Cardiac muscle cell (in vitro differentiated cells and primary cell): ENCODE measurements at regions not wholly inside any gene's neighbourhood (a gene's known extent, or its start where the extent isn't known, plus 50 kb on each side); places are given as distances from the start of the nearest gene placed in this dataset.
"Not testable (repeated sequence)": the region's sequence is repeated elsewhere in the genome, so short reads cannot be mapped to it uniquely, and the experiment has no call there.

ENCODE experiments used
- DNase-seq, 2 donors: peaks; one replicate each; pipeline versions ENCODE4 v3.0.0 to v3.0.0-alpha.2; 2010 to 2017; ENCODE audit warnings: low read depth in 1 of 2, low spot score in 1 of 2
- H3K27ac ChIP-seq: fragments of 200-600 bp; sonication (generic); 2 replicates; pipeline ENCODE4 v1.5.1; 2016
- H3K27me3 ChIP-seq: fragments of 200-600 bp; sonication (generic); 2 replicates; pipeline ENCODE4 v1.6.0; 2016; ENCODE audit warnings: control low read depth
- H3K36me3 ChIP-seq: fragments of 200-600 bp; sonication (generic); 2 replicates; pipeline ENCODE4 v1.5.1; 2016; ENCODE audit warnings: control low read depth
- H3K4me1 ChIP-seq: fragments of 200-600 bp; sonication (generic); 2 replicates; pipeline ENCODE4 v1.8.1; 2017; ENCODE audit warnings: low read depth, mild to moderate bottlenecking, mixed run types
- H3K4me3 ChIP-seq: fragments of 200-600 bp; sonication (generic); 2 replicates; pipeline ENCODE4 v1.5.1; 2016; ENCODE audit warnings: mild to moderate bottlenecking
- H3K9me3 ChIP-seq: fragments of 200-600 bp; sonication (generic); 2 replicates; pipeline ENCODE4 v1.5.1; 2017; ENCODE audit warnings: low read depth, mild to moderate bottlenecking, control low read depth
- TF ChIP-seq, protein P1 (sequence below): IDR thresholded peaks from 2 replicates; pipeline ENCODE4 v1.5.1; 2012; ENCODE audit warnings: low read depth, mild to moderate bottlenecking, low read length

GRCh38 chr13:54033323-54033861 is 1004.8 kb downstream of the OLFM4 start:
- H3K9me3 ChIP-seq = no peaks in the 10 kb centered on the region
- no peaks in the 10 kb centered on the region for H3K27me3 ChIP-seq
- H3K4me1 ChIP-seq = no peaks in the 10 kb centered on the region
- no peaks in the 10 kb centered on the region for H3K36me3 ChIP-seq
- TF ChIP-seq, protein P1, sequence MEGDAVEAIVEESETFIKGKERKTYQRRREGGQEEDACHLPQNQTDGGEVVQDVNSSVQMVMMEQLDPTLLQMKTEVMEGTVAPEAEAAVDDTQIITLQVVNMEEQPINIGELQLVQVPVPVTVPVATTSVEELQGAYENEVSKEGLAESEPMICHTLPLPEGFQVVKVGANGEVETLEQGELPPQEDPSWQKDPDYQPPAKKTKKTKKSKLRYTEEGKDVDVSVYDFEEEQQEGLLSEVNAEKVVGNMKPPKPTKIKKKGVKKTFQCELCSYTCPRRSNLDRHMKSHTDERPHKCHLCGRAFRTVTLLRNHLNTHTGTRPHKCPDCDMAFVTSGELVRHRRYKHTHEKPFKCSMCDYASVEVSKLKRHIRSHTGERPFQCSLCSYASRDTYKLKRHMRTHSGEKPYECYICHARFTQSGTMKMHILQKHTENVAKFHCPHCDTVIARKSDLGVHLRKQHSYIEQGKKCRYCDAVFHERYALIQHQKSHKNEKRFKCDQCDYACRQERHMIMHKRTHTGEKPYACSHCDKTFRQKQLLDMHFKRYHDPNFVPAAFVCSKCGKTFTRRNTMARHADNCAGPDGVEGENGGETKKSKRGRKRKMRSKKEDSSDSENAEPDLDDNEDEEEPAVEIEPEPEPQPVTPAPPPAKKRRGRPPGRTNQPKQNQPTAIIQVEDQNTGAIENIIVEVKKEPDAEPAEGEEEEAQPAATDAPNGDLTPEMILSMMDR = no peak
- no peak overlapping the region for H3K27ac ChIP-seq
- DNase-seq = no peak
- H3K4me3 ChIP-seq = no peak overlapping the region

- no peaks in the 10 kb centered on the region for H3K27me3 ChIP-seq
- H3K9me3 ChIP-seq = no peaks in the 10 kb centered on the region
- no peaks in the 10 kb centered on the region for H3K4me1 ChIP-seq
- DNase-seq = no peak
- TF ChIP-seq, protein P1 = no peak
- H3K36me3 ChIP-seq = no peaks in the 10 kb centered on the region
- H3K4me3 ChIP-seq = no peak overlapping the region
- no peak overlapping the region for H3K27ac ChIP-seq
Observed at GRCh38 chr13:54034047-54034446, 1005.4 kb downstream of the OLFM4 start.

DNA sequence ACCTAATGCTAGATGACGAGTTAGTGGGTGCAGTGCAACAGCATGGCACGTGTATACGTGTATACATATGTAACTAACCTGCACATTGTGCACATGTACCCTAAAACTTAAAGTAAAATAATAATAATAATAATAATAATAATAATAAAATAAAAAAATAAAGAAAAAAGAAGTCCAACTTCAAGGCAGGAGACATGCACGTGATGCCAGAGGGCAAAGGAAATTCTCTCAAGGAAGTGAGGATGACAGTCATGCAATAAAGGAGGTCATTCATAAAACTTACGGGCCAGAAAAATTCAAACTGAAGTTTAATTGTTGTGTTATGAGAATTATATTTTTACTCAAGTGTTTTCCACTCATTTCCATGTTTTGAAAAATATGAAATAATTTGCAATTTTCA is 1028.8 kb downstream of the OLFM4 start:
- not testable (repeated sequence) for H3K4me1 ChIP-seq, H3K27ac ChIP-seq, DNase-seq, H3K4me3 ChIP-seq, H3K27me3 ChIP-seq, H3K9me3 ChIP-seq, H3K36me3 ChIP-seq

- not testable (repeated sequence) for DNase-seq, H3K4me1 ChIP-seq, H3K27me3 ChIP-seq, H3K27ac ChIP-seq, H3K36me3 ChIP-seq, H3K4me3 ChIP-seq, H3K9me3 ChIP-seq
Observed at GRCh38 chr13:54069958-54070357, 1041.3 kb downstream of the OLFM4 start.

DNA sequence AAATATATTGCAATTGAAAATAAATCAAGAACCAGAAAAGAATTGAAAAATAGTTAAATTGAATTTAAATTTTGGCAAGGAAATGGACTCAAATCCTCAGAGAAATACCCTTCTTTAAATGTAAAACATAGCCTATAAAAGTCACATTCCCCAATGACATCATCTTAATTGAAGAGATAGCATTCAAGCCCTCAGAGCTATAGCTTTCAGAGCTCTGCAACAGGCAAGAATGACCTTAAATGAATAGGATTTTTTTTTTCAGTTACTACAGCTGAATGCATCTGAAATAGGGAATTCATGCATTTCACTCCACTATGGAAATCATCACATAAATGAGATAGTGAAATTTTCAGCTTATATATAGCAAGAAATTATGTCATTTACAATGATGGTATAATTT is 1049.0 kb downstream of the OLFM4 start:
- Histone ChIP-seq H3K4me1 (no peaks in the 10 kb centered on the region), H3K4me3 (no peak overlapping the region), H3K27ac (no peak overlapping the region), H3K27me3 (no peaks in the 10 kb centered on the region), H3K9me3 (no peaks in the 10 kb centered on the region), H3K36me3 (no peaks in the 10 kb centered on the region)
- TF ChIP-seq, protein P1 = no peak
- DNase-seq = no peak

- H3K4me3 ChIP-seq = no peak overlapping the region
- H3K4me1 ChIP-seq = no peaks in the 10 kb centered on the region
- no peaks in the 10 kb centered on the region for H3K27me3 ChIP-seq
- no peak overlapping the region for H3K27ac ChIP-seq
- TF ChIP-seq, protein P1 = no peak
- H3K36me3 ChIP-seq = no peaks in the 10 kb centered on the region
- no peaks in the 10 kb centered on the region for H3K9me3 ChIP-seq
- no peak for DNase-seq
Observed at GRCh38 chr13:54078271-54078870, 1049.8 kb downstream of the OLFM4 start.

DNA sequence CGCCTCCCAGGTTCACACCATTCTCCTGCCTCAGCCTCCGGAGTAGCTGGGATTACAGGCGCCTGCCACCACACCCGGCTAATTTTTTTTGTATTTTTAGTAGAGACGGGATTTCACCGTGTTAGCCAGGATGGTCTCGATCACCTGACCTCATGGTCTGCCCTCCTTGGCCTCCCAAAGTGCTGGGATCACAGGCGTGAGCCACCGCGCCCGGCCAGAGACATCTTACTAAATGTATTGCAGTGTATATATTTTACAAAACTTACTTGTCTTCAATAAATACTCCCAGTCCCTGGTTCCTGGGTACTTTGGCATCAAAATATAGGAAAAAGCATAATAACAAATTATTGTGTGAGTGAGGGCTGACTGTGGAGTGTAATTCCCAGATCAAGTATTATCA is 1053.7 kb downstream of the OLFM4 start:
- not testable (repeated sequence) for H3K4me3 ChIP-seq, H3K9me3 ChIP-seq, H3K27me3 ChIP-seq, H3K4me1 ChIP-seq, DNase-seq, H3K36me3 ChIP-seq, H3K27ac ChIP-seq
